ENCODE measurements at regions not wholly inside any gene's neighbourhood (a gene's known extent, or its start where the extent isn't known, plus 50 kb on each side); places are given as distances from the start of the nearest gene placed in this dataset.
"Not testable (repeated sequence)": the region's sequence is repeated elsewhere in the genome, so short reads cannot be mapped to it uniquely, and the experiment has no call there.

- Histone ChIP-seq H3K9ac (ENCODE audit: insufficient read depth, low read length) (no peak overlapping the region), H3K36me3 (ENCODE audit: control insufficient read depth, insufficient read depth, low read length) (no peaks in the 10 kb centered on the region), H3K4me1 (ENCODE audit: control insufficient read depth, extremely low read depth, insufficient read depth, low read length) (no peaks in the 10 kb centered on the region), H3K4me2 (ENCODE audit: extremely low read depth, insufficient read depth, low read length) (no peak overlapping the region), H3K27ac (ENCODE audit: insufficient read depth, low read length) (no peak overlapping the region), H3K79me2 (ENCODE audit: control insufficient read depth, insufficient read depth, low read length) (no peaks in the 10 kb centered on the region), H2AFZ (ENCODE audit: low read length) (no peak overlapping the region), H4K20me1 (ENCODE audit: control insufficient read depth, extremely low read depth, insufficient read depth, low read length) (no peaks in the 10 kb centered on the region), H3K9me3 (ENCODE audit: control insufficient read depth, insufficient read depth, low read depth, low read length) (no peaks in the 10 kb centered on the region), H3K27me3 (ENCODE audit: control insufficient read depth, insufficient read depth, low read length) (no peaks in the 10 kb centered on the region), H3K4me3 (replicated peaks in 1 of 4; ENCODE audit: control extremely low read depth in 1 of 4, insufficient read depth in 1 of 4, low read depth in 3 of 4, low read length in 4 of 4) (no peak overlapping the region)
- no peak for DNase-seq (ENCODE audit: low read depth in 2 of 2)
- no peak for TF ChIP-seq EZH2 (IDR thresholded peaks at IDR 0.05; ENCODE audit: low read length, missing control alignments)
- TF ChIP-seq, protein P1, sequence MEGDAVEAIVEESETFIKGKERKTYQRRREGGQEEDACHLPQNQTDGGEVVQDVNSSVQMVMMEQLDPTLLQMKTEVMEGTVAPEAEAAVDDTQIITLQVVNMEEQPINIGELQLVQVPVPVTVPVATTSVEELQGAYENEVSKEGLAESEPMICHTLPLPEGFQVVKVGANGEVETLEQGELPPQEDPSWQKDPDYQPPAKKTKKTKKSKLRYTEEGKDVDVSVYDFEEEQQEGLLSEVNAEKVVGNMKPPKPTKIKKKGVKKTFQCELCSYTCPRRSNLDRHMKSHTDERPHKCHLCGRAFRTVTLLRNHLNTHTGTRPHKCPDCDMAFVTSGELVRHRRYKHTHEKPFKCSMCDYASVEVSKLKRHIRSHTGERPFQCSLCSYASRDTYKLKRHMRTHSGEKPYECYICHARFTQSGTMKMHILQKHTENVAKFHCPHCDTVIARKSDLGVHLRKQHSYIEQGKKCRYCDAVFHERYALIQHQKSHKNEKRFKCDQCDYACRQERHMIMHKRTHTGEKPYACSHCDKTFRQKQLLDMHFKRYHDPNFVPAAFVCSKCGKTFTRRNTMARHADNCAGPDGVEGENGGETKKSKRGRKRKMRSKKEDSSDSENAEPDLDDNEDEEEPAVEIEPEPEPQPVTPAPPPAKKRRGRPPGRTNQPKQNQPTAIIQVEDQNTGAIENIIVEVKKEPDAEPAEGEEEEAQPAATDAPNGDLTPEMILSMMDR (conservative IDR thresholded peaks at IDR 0.05 in 1 of 2, IDR thresholded peaks at IDR 0.05 in 1 of 2; ENCODE audit: low read depth in 1 of 2, low read length in 2 of 2) = no peak
Measured at GRCh38 chr2:106322281-106322680, 128.2 kb upstream of the UXS1 start.

GRCh38 chr2:106320439-106320838, 126.3 kb upstream of the UXS1 start:
- H3K9me3 ChIP-seq (ENCODE audit: control insufficient read depth, insufficient read depth, low read depth, low read length); H3K27me3 ChIP-seq (ENCODE audit: control insufficient read depth, insufficient read depth, low read length); H3K79me2 ChIP-seq (ENCODE audit: control insufficient read depth, insufficient read depth, low read length); H3K4me1 ChIP-seq (ENCODE audit: control insufficient read depth, extremely low read depth, insufficient read depth, low read length); H3K4me3 ChIP-seq (replicated peaks in 1 of 4; ENCODE audit: control extremely low read depth in 1 of 4, insufficient read depth in 1 of 4, low read depth in 3 of 4, low read length in 4 of 4); H2AFZ ChIP-seq (ENCODE audit: low read length); H3K36me3 ChIP-seq (ENCODE audit: control insufficient read depth, insufficient read depth, low read length); H3K9ac ChIP-seq (ENCODE audit: insufficient read depth, low read length); DNase-seq (ENCODE audit: low read depth in 2 of 2); H3K4me2 ChIP-seq (ENCODE audit: extremely low read depth, insufficient read depth, low read length); H3K27ac ChIP-seq (ENCODE audit: insufficient read depth, low read length); H4K20me1 ChIP-seq (ENCODE audit: control insufficient read depth, extremely low read depth, insufficient read depth, low read length): not testable (repeated sequence)

DNA sequence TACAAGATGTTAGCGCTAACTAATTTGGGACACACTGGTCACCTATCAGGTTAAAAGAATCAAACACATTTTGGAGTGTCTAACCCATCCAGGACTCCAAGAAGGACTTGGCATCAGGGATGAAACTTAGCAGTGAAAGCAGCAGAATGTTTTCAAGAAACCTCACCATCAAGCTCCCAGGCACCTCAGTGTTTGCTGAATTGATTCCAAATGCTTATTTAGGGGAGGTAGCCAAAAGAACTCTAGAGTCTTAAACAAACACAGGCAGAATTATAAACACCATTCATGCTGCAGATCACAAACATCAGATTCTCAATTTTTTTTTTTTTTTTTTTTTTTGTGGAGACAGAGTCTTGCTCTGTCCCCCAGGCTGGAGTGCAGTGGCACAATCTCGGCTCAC, 122.8 kb upstream of the UXS1 start:
- Histone ChIP-seq H3K9ac (ENCODE audit: insufficient read depth, low read length) (no peak overlapping the region), H3K27ac (ENCODE audit: insufficient read depth, low read length) (no peak overlapping the region), H3K4me1 (ENCODE audit: control insufficient read depth, extremely low read depth, insufficient read depth, low read length) (no peaks in the 10 kb centered on the region), H4K20me1 (ENCODE audit: control insufficient read depth, extremely low read depth, insufficient read depth, low read length) (no peaks in the 10 kb centered on the region), H3K79me2 (ENCODE audit: control insufficient read depth, insufficient read depth, low read length) (no peaks in the 10 kb centered on the region), H3K36me3 (ENCODE audit: control insufficient read depth, insufficient read depth, low read length) (no peaks in the 10 kb centered on the region), H3K27me3 (ENCODE audit: control insufficient read depth, insufficient read depth, low read length) (no peaks in the 10 kb centered on the region), H2AFZ (ENCODE audit: low read length) (no peak overlapping the region), H3K9me3 (ENCODE audit: control insufficient read depth, insufficient read depth, low read depth, low read length) (no peaks in the 10 kb centered on the region), H3K4me2 (ENCODE audit: extremely low read depth, insufficient read depth, low read length) (no peak overlapping the region), H3K4me3 (replicated peaks in 1 of 4; ENCODE audit: control extremely low read depth in 1 of 4, insufficient read depth in 1 of 4, low read depth in 3 of 4, low read length in 4 of 4) (no peak overlapping the region)
- no peak for TF ChIP-seq EZH2 (IDR thresholded peaks at IDR 0.05; ENCODE audit: low read length, missing control alignments)
- TF ChIP-seq, protein P1 (conservative IDR thresholded peaks at IDR 0.05 in 1 of 2, IDR thresholded peaks at IDR 0.05 in 1 of 2; ENCODE audit: low read depth in 1 of 2, low read length in 2 of 2) = no peak
- no peak for DNase-seq (ENCODE audit: low read depth in 2 of 2)

DNA sequence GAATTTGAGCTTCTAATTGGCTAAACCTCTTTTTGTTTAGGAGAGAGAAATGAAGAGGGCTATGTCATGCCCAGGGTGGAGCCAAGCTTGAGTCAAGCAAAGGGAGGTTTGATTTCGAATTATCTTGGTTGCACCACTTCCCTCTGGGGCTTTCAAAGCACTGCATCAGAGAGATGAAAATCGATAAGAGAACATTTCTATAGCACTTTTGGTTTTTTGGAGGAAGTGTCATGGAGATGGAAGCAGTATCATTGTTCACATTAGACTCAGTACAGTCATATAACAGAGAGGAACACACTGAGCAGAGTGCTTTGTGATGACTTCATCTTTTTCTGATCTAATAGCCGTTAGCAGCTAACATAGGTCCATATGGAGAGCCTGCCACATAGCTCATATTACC, 120.3 kb upstream of the UXS1 start:
- Histone ChIP-seq H3K4me1 (ENCODE audit: control insufficient read depth, extremely low read depth, insufficient read depth, low read length) (no peaks in the 10 kb centered on the region), H3K4me2 (ENCODE audit: extremely low read depth, insufficient read depth, low read length) (no peak overlapping the region), H3K9ac (ENCODE audit: insufficient read depth, low read length) (no peak overlapping the region), H3K27me3 (ENCODE audit: control insufficient read depth, insufficient read depth, low read length) (no peaks in the 10 kb centered on the region), H3K4me3 (replicated peaks in 1 of 4; ENCODE audit: control extremely low read depth in 1 of 4, insufficient read depth in 1 of 4, low read depth in 3 of 4, low read length in 4 of 4) (no peak overlapping the region), H3K79me2 (ENCODE audit: control insufficient read depth, insufficient read depth, low read length) (no peaks in the 10 kb centered on the region), H3K36me3 (ENCODE audit: control insufficient read depth, insufficient read depth, low read length) (no peaks in the 10 kb centered on the region), H3K27ac (ENCODE audit: insufficient read depth, low read length) (no peak overlapping the region), H4K20me1 (ENCODE audit: control insufficient read depth, extremely low read depth, insufficient read depth, low read length) (no peaks in the 10 kb centered on the region), H3K9me3 (ENCODE audit: control insufficient read depth, insufficient read depth, low read depth, low read length) (no peaks in the 10 kb centered on the region), H2AFZ (ENCODE audit: low read length) (no peak overlapping the region)
- DNase-seq (ENCODE audit: low read depth in 2 of 2) = no peak
- no peak for TF ChIP-seq EZH2 (IDR thresholded peaks at IDR 0.05; ENCODE audit: low read length, missing control alignments)
- TF ChIP-seq, protein P1 (conservative IDR thresholded peaks at IDR 0.05 in 1 of 2, IDR thresholded peaks at IDR 0.05 in 1 of 2; ENCODE audit: low read depth in 1 of 2, low read length in 2 of 2) = no peak

All from fibroblast of lung (primary cell).